ENCODE measurements at regions not wholly inside any gene's neighbourhood (a gene's known extent, or its start where the extent isn't known, plus 50 kb on each side); places are given as distances from the start of the nearest gene placed in this dataset.

GRCh38 chr12:83800022-83800421 lies 1112.6 kb downstream of the SLC6A15 start:
- Mint-ChIP-seq H3K27ac (no peak overlapping the region), H3K4me3 (no peak overlapping the region), H3K27me3 (no peaks in the 10 kb centered on the region), H3K36me3 (ENCODE audit: low read depth) (no peaks in the 10 kb centered on the region), H3K4me1 (no peaks in the 10 kb centered on the region)
- ATAC-seq (no peak), DNase-seq (no peak)
- H3K9me3 ChIP-seq (ENCODE audit: control insufficient read depth, low read length, poor library complexity, severe bottlenecking), result no peaks in the 10 kb centered on the region

DNA sequence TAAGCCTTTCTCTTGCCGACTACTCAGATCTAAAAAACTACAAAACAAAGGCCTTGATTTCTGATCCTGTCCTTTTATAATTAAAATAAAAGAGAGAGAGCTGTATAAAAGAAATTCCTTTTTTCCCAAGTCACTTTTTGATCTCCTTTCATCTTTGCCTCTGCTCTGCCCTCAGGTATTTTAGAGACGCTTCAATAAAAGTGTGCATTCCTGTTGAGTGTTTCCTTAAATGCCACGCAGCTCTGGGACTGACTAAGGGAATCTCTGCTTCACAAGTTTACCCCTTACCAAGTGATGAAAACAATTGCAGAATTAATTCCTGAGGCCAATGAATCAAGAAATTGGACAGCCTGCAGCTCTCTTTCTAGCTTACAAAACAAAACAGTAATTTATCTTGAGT lies 1109.8 kb downstream of the TMTC2 start:
- Mint-ChIP-seq H3K36me3 (ENCODE audit: low read depth) (no peaks in the 10 kb centered on the region), H3K4me1 (no peaks in the 10 kb centered on the region), H3K27me3 (no peaks in the 10 kb centered on the region), H3K27ac (no peak overlapping the region), H3K4me3 (no peak overlapping the region)
- ATAC-seq, result no peak
- H3K9me3 ChIP-seq (ENCODE audit: control insufficient read depth, low read length, poor library complexity, severe bottlenecking), result no peaks in the 10 kb centered on the region
- DNase-seq, result no peak

DNA sequence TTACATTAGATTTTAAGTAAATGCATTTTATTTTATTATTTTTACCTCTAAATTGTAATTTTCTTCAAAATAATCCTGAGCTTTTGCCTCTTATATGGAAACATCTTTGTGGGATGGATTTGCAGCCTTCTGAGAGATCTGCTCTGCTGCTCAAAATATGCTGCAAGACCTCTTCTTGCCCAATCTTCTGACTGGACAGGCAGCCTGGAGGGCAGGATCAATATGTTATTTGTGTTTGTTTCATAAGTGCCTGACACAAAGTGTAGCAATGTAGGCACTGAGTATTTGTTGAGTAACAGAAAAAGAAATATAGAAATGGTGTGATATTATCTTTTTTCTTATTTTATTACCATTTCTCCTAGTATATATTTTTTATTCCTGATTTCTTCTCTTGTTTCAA lies 1106.9 kb downstream of the TMTC2 start:
- no peaks in the 10 kb centered on the region for H3K9me3 ChIP-seq (ENCODE audit: control insufficient read depth, low read length, poor library complexity, severe bottlenecking)
- no peak overlapping the region for H3K27ac Mint-ChIP-seq
- no peaks in the 10 kb centered on the region for H3K27me3 Mint-ChIP-seq
- DNase-seq, result no peak
- H3K4me1 Mint-ChIP-seq, result no peaks in the 10 kb centered on the region
- no peak overlapping the region for H3K4me3 Mint-ChIP-seq
- no peak for ATAC-seq
- no peaks in the 10 kb centered on the region for H3K36me3 Mint-ChIP-seq (ENCODE audit: low read depth)

DNA sequence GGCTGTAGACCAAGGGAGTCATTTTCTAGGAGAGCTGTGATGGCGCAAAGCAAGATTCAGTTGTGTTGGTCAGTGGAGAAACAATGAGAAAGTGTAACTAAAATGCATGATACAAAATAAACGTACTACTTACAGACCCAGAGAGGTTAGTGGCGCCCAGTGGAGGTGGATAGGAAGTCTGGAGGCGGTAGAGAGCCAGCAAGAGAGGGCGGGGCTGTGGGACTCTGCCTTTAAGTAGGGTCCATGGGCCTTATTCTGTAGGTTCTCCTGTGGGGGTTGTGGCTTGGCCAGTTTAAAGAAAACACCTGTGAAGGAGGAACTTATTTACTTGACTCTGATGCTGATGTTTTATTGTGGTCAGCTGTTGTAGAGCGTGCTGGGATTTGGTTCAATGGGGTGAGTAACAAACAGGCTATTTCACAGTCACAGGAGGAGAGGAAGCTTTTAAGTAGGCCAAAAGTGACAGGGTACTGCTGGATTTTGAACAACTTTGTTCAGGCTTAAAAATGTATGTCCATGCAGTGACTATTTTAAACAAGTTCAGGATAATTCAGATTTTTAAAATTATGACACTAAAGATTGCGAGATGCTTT lies 1097.7 kb downstream of the TMTC2 start:
- Mint-ChIP-seq H3K36me3 (ENCODE audit: low read depth) (no peaks in the 10 kb centered on the region), H3K27ac (no peak overlapping the region), H3K4me1 (no peaks in the 10 kb centered on the region), H3K4me3 (no peak overlapping the region), H3K27me3 (no peaks in the 10 kb centered on the region)
- no peak for ATAC-seq
- H3K9me3 ChIP-seq (ENCODE audit: control insufficient read depth, low read length, poor library complexity, severe bottlenecking), result no peaks in the 10 kb centered on the region
- DNase-seq, result no peak

DNA sequence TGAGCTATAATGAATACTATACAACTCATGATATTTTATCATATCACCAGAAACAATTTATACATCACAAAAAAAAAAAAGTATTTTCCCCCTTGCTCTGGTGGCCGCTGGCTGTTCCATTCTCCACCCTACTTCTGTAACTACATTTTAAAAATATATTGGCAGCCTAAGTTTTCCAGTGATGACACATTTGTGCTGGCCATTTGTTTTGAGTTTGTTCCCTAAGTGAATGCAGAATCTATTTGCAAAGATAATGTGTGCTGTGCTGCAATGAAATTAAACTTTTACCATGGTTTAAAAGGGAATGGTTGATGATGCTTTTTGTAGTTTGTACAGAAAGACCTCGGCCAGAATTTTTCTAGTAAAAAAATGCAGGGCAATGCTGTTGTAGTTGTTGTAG lies 1092.8 kb downstream of the TMTC2 start:
- Mint-ChIP-seq H3K4me3 (no peak overlapping the region), H3K36me3 (ENCODE audit: low read depth) (no peaks in the 10 kb centered on the region), H3K27ac (no peak overlapping the region), H3K27me3 (no peaks in the 10 kb centered on the region), H3K4me1 (no peaks in the 10 kb centered on the region)
- no peak for DNase-seq
- no peaks in the 10 kb centered on the region for H3K9me3 ChIP-seq (ENCODE audit: control insufficient read depth, low read length, poor library complexity, severe bottlenecking)
- no peak for ATAC-seq

DNA sequence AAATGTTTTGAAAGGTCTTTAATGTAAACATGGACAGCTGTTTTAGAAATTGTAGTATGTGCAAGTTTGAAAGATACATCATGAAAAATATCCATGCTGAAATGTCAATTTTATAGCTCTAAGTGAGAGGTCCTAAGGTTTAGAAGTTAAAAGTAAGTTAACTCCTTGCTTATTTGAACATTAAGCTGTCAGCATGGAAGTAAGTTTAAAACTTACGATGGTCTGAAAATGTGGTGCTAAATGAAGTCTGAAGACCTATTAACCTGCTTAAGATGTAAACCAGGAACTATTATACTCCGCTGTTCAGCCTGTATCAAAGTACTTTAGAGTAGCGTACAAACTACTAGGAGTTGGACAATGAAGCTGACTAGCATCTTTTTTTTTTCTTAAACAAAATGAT lies 1082.4 kb downstream of the TMTC2 start:
- ATAC-seq, result no peak
- Mint-ChIP-seq H3K27me3 (no peaks in the 10 kb centered on the region), H3K36me3 (ENCODE audit: low read depth) (no peaks in the 10 kb centered on the region), H3K27ac (no peak overlapping the region), H3K4me3 (no peak overlapping the region), H3K4me1 (no peaks in the 10 kb centered on the region)
- no peaks in the 10 kb centered on the region for H3K9me3 ChIP-seq (ENCODE audit: control insufficient read depth, low read length, poor library complexity, severe bottlenecking)
- no peak for DNase-seq

DNA sequence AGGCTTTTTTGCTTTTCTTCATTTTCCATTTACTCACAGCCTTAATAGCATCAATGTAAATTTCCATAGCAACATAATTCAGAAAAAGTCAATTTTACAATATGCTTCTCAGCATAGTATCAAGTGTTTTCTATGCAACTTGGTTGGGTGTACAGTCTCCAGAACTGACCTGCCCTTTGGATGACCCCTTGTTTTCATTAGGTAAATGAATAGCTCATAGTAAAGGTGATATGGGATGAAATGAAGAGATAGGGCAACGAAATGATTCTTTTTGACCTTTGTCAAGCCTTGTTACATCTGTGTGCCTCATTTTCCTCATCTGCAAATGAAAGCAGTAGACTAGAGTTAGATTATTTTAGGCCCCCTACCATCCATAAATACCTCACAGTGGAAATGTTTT lies 1081.0 kb downstream of the TMTC2 start:
- H3K4me1 Mint-ChIP-seq, result no peaks in the 10 kb centered on the region
- no peaks in the 10 kb centered on the region for H3K36me3 Mint-ChIP-seq (ENCODE audit: low read depth)
- H3K9me3 ChIP-seq (ENCODE audit: control insufficient read depth, low read length, poor library complexity, severe bottlenecking), result no peaks in the 10 kb centered on the region
- no peak overlapping the region for H3K27ac Mint-ChIP-seq
- no peak for ATAC-seq
- H3K4me3 Mint-ChIP-seq, result no peak overlapping the region
- no peaks in the 10 kb centered on the region for H3K27me3 Mint-ChIP-seq
- no peak for DNase-seq

DNA sequence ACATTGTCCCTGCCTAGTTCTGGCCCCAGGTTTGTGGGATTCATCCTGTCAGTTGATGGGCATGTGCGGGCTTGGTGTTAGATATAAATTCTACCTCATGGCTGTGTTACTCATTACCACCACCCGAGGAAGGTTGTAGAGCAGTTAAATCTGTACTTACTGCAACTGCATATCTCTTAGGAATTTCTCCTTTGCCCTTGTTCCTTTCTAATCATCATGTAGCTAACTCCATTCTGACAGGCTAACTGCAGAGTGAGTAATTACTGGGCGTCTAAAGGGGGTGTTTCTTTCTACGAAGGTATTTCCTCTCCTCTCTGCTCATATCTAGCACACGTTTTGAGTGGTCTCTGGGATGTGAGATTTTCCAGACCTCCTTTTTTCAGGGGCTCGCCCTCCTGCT lies 1076.7 kb downstream of the TMTC2 start:
- Mint-ChIP-seq H3K36me3 (ENCODE audit: low read depth) (no peaks in the 10 kb centered on the region), H3K4me1 (no peaks in the 10 kb centered on the region), H3K27ac (no peak overlapping the region), H3K4me3 (no peak overlapping the region), H3K27me3 (no peaks in the 10 kb centered on the region)
- no peak for ATAC-seq
- DNase-seq, result no peak
- H3K9me3 ChIP-seq (ENCODE audit: control insufficient read depth, low read length, poor library complexity, severe bottlenecking), result no peaks in the 10 kb centered on the region

GRCh38 chr12:83759906-83760305 lies 1073.2 kb downstream of the TMTC2 start:
- no peaks in the 10 kb centered on the region for H3K27me3 Mint-ChIP-seq
- no peaks in the 10 kb centered on the region for H3K36me3 Mint-ChIP-seq (ENCODE audit: low read depth)
- H3K9me3 ChIP-seq (ENCODE audit: control insufficient read depth, low read length, poor library complexity, severe bottlenecking), result no peaks in the 10 kb centered on the region
- DNase-seq, result no peak
- no peak for ATAC-seq
- no peaks in the 10 kb centered on the region for H3K4me1 Mint-ChIP-seq
- H3K27ac Mint-ChIP-seq, result no peak overlapping the region
- no peak overlapping the region for H3K4me3 Mint-ChIP-seq

DNA sequence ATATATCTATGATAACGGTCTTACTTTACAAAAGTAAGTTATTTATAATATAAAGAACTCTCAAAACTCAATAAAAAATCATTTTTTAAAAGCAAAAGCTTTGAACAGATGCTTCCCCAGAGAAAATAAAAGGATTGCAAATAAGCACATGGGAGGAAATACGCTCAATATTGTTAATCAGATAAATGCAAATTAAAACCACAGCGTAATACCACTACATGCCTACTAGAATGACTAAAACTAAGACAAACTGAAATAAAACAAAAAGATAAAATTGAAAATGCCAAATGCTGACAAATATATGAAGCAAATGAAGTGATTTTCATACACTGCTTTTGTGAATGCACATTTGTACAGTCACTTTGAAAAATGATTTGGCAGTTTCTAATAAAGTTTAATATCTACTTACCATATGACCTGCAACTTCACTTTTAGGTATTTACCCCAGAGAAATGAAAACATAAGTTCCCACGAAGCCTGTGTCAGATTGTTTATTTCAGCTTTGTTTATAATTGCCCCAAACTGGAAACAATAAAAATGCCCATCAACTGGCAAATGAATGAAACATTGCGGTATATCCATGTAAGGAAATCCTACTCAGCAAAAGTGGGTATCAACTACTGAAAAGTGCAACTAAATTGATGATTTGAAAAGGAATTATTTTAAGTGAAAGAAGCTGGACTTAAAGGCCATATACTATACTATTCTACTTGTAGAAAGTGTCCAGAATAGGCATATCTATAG lies 1072.4 kb downstream of the TMTC2 start:
- ATAC-seq, result no peak
- no peaks in the 10 kb centered on the region for H3K4me1 Mint-ChIP-seq

GRCh38 chr12:83753904-83754303 lies 1067.2 kb downstream of the TMTC2 start:
- ATAC-seq (no peak), DNase-seq (no peak)
- H3K4me1 Mint-ChIP-seq, result no peaks in the 10 kb centered on the region
- no peak overlapping the region for H3K4me3 Mint-ChIP-seq
- no peaks in the 10 kb centered on the region for H3K36me3 Mint-ChIP-seq (ENCODE audit: low read depth)
- H3K27ac Mint-ChIP-seq, result no peak overlapping the region
- no peaks in the 10 kb centered on the region for H3K9me3 ChIP-seq (ENCODE audit: control insufficient read depth, low read length, poor library complexity, severe bottlenecking)
- H3K27me3 Mint-ChIP-seq, result no peaks in the 10 kb centered on the region

More for the DNA sequence above, 1072.4 kb downstream of the TMTC2 start:
- no peak for DNase-seq
- Mint-ChIP-seq H3K27me3 (no peaks in the 10 kb centered on the region), H3K27ac (no peak overlapping the region), H3K36me3 (ENCODE audit: low read depth) (no peaks in the 10 kb centered on the region), H3K4me3 (no peak overlapping the region)
- no peaks in the 10 kb centered on the region for H3K9me3 ChIP-seq (ENCODE audit: control insufficient read depth, low read length, poor library complexity, severe bottlenecking)

DNA sequence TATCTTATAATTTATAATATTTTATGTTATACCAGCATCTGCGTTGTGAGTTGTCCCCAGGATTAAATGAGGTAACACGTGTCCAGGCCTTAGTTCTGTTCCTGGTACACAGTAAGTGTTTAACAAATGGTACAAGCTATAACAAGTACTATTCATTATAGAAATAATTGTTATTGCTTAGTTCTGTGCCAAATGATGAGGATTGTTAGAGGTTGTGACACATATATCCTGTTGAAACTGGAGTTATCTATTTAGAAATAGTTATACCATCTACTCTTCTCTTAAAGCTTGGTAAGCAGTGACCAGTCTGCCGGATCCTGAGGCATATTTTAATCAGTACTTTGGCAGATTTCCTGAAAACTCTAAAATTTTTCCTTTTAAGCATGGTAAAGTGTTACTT lies 1066.5 kb downstream of the TMTC2 start:
- Mint-ChIP-seq H3K36me3 (ENCODE audit: low read depth) (no peaks in the 10 kb centered on the region), H3K27me3 (no peaks in the 10 kb centered on the region), H3K4me3 (no peak overlapping the region), H3K27ac (no peak overlapping the region), H3K4me1 (no peaks in the 10 kb centered on the region)
- no peaks in the 10 kb centered on the region for H3K9me3 ChIP-seq (ENCODE audit: control insufficient read depth, low read length, poor library complexity, severe bottlenecking)
- ATAC-seq, result no peak
- DNase-seq, result no peak

DNA sequence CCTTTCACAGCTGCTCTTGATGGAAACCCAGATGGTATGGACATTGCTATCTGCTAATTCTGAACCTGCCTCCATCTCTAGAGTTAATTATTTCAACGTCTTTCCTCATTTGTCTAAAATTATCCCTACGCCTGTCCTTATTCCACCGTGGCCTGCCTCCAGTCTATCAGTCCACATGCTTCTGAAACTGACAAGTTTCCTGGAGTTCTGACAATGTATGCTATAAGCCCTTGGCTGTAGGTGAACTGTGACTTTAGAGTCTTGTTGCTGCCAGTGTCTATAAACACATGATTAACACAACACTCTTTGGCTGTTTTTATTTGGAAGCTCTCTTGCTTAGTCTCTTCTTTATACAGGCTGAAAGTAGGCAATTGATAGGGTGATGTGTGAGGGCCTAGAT lies 1052.9 kb downstream of the TMTC2 start:
- ATAC-seq, result no peak
- no peak for DNase-seq
- H3K4me3 Mint-ChIP-seq, result no peak overlapping the region
- no peak overlapping the region for H3K27ac Mint-ChIP-seq
- no peaks in the 10 kb centered on the region for H3K27me3 Mint-ChIP-seq
- no peaks in the 10 kb centered on the region for H3K36me3 Mint-ChIP-seq (ENCODE audit: low read depth)
- H3K9me3 ChIP-seq (ENCODE audit: control insufficient read depth, low read length, poor library complexity, severe bottlenecking), result no peaks in the 10 kb centered on the region
- no peaks in the 10 kb centered on the region for H3K4me1 Mint-ChIP-seq

DNA sequence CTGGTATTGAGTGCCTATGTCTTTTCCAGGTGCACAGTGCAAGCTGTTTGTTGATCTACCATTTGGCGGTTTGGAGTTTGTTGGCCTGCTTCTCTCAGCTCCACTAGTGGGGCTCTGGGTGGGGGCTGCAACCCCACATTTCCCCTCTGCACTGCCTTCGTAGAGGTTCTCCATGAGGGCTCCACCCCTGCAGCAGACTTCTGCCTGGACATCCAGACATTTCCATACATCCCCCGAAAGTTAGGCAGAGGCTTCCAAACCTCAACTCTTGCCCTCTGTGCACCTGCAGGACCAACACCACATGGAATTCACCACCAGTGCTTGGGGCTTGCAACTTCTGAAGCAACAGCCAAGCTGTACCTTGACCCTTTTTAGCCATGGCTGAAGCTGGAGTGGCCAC lies 1024.1 kb downstream of the TMTC2 start:
- Mint-ChIP-seq H3K4me3 (no peak overlapping the region), H3K36me3 (ENCODE audit: low read depth) (no peaks in the 10 kb centered on the region), H3K4me1 (no peaks in the 10 kb centered on the region), H3K27ac (no peak overlapping the region), H3K27me3 (no peaks in the 10 kb centered on the region)
- no peak for DNase-seq
- no peak for ATAC-seq
- no peaks in the 10 kb centered on the region for H3K9me3 ChIP-seq (ENCODE audit: control insufficient read depth, low read length, poor library complexity, severe bottlenecking)

Measured in T-helper 17 cell (primary cell).